NT2/D1 (cell line): ENCODE measurements at regions not wholly inside any gene's neighbourhood (a gene's known extent, or its start where the extent isn't known, plus 50 kb on each side); places are given as distances from the start of the nearest gene placed in this dataset.

Experiments
- DNase-seq: peaks from one replicate; pipeline ENCODE4 v3.0.0-alpha.2; 2011; ENCODE audit warnings: low read depth, low spot score
- H3K27me3 ChIP-seq: 2 replicates; pipeline ENCODE4 v1.6.0; 2011; ENCODE audit warnings: mild to moderate bottlenecking; ENCODE audit not compliant: insufficient read length, insufficient read depth
- H3K36me3 ChIP-seq: 2 replicates; pipeline ENCODE4 v1.6.1; 2011; ENCODE audit warnings: mild to moderate bottlenecking, low read length, mixed read lengths; ENCODE audit not compliant: insufficient read depth, insufficient read length
- H3K4me1 ChIP-seq: 2 replicates; pipeline ENCODE4 v1.5.1; 2011; ENCODE audit not compliant: insufficient read depth, insufficient read length
- H3K4me3 ChIP-seq: 2 replicates; pipeline ENCODE4 v1.5.1; 2011; ENCODE audit warnings: low read depth; ENCODE audit not compliant: insufficient read length
- H3K9ac ChIP-seq: 2 replicates; pipeline ENCODE4 v1.6.0; 2011; ENCODE audit warnings: low read depth; ENCODE audit not compliant: insufficient read length
- H3K9me3 ChIP-seq: 2 replicates; pipeline ENCODE4 v1.5.1; 2011; ENCODE audit warnings: mild to moderate bottlenecking, low read length; ENCODE audit not compliant: insufficient read depth
- SUZ12 ChIP-seq: IDR thresholded peaks from 2 replicates; pipeline ENCODE4 v1.6.1; 2011; ENCODE audit not compliant: insufficient read length, insufficient read depth; ENCODE audit errors: extremely low read depth
- YY1 ChIP-seq: IDR thresholded peaks from 2 replicates; pipeline ENCODE4 v1.6.1; 2011; ENCODE audit not compliant: insufficient read length, insufficient read depth
- ZNF274 ChIP-seq: IDR thresholded peaks from 2 replicates; pipeline ENCODE4 v1.6.1; 2011; ENCODE audit warnings: mild to moderate bottlenecking, low read depth, low read length

- TF ChIP-seq YY1: no peak
- TF ChIP-seq SUZ12: no peak
- no peak for TF ChIP-seq ZNF274
- Histone ChIP-seq H3K9ac (no peak overlapping the region), H3K9me3 (no peaks in the 10 kb centered on the region), H3K4me3 (no peak overlapping the region), H3K36me3 (no peaks in the 10 kb centered on the region), H3K27me3 (no peaks in the 10 kb centered on the region), H3K4me1 (peaks cover 5% of the 10 kb centered on the region)
- DNase-seq: no peak
These were observed 188.2 kb upstream of the DIO3 start for GRCh38 chr14:101372894-101373620.

- no peak overlapping the region for H3K4me3 ChIP-seq
- H3K4me1 ChIP-seq: no peaks in the 10 kb centered on the region
- no peaks in the 10 kb centered on the region for H3K27me3 ChIP-seq
- H3K9me3 ChIP-seq: no peaks in the 10 kb centered on the region
- no peaks in the 10 kb centered on the region for H3K36me3 ChIP-seq
- no peak for TF ChIP-seq ZNF274
- no peak overlapping the region for H3K9ac ChIP-seq
- DNase-seq: no peak
These were observed 187.5 kb upstream of the DIO3 start for GRCh38 chr14:101373690-101374295.

GRCh38 chr14:101374373-101375338 is 186.6 kb upstream of the DIO3 start:
- Histone ChIP-seq H3K4me1 (no peaks in the 10 kb centered on the region), H3K27me3 (no peaks in the 10 kb centered on the region), H3K4me3 (no peak overlapping the region), H3K9ac (no peak overlapping the region), H3K36me3 (no peaks in the 10 kb centered on the region), H3K9me3 (no peaks in the 10 kb centered on the region)
- TF ChIP-seq SUZ12 (no peak), ZNF274 (no peak), YY1 (no peak)
- no peak for DNase-seq

- H3K9ac ChIP-seq: no peak overlapping the region
- H3K27me3 ChIP-seq: no peaks in the 10 kb centered on the region
- TF ChIP-seq YY1 (no peak), ZNF274 (no peak), SUZ12 (no peak)
- no peaks in the 10 kb centered on the region for H3K4me1 ChIP-seq
- H3K4me3 ChIP-seq: no peak overlapping the region
- H3K36me3 ChIP-seq: no peaks in the 10 kb centered on the region
- no peak for DNase-seq
- H3K9me3 ChIP-seq: no peaks in the 10 kb centered on the region
These were observed 184.2 kb upstream of the DIO3 start for GRCh38 chr14:101377069-101377468.

- Histone ChIP-seq H3K4me3 (no peak overlapping the region), H3K4me1 (no peaks in the 10 kb centered on the region), H3K36me3 (no peaks in the 10 kb centered on the region), H3K27me3 (no peaks in the 10 kb centered on the region), H3K9ac (no peak overlapping the region), H3K9me3 (peaks cover 11% of the 10 kb centered on the region)
- DNase-seq: no peak
- TF ChIP-seq SUZ12: no peak
- no peak for TF ChIP-seq YY1
- no peak for TF ChIP-seq ZNF274
These were observed 181.5 kb upstream of the DIO3 start for GRCh38 chr14:101379842-101380241.

- H3K36me3 ChIP-seq: no peaks in the 10 kb centered on the region
- H3K27me3 ChIP-seq: no peaks in the 10 kb centered on the region
- no peak for TF ChIP-seq ZNF274
- peaks cover 14% of the 10 kb centered on the region for H3K9me3 ChIP-seq
- H3K4me3 ChIP-seq: no peak overlapping the region
- no peak overlapping the region for H3K9ac ChIP-seq
- no peaks in the 10 kb centered on the region for H3K4me1 ChIP-seq
- no peak for DNase-seq
These were observed 180.8 kb upstream of the DIO3 start for GRCh38 chr14:101380512-101380911.

- no peak for TF ChIP-seq SUZ12
- TF ChIP-seq ZNF274: no peak
- H3K4me1 ChIP-seq: no peaks in the 10 kb centered on the region
- H3K36me3 ChIP-seq: no peaks in the 10 kb centered on the region
- H3K9me3 ChIP-seq: peaks cover 14% of the 10 kb centered on the region
- H3K9ac ChIP-seq: no peak overlapping the region
- DNase-seq: no peak
- no peaks in the 10 kb centered on the region for H3K27me3 ChIP-seq
- no peak overlapping the region for H3K4me3 ChIP-seq
These were observed 180.4 kb upstream of the DIO3 start for GRCh38 chr14:101380940-101381339.
